ENCODE measurements at regions not wholly inside any gene's neighbourhood (a gene's known extent, or its start where the extent isn't known, plus 50 kb on each side); places are given as distances from the start of the nearest gene placed in this dataset.

GRCh38 chr6:155887421-155887820 is 431.8 kb upstream of the NOX3 start:
- Histone ChIP-seq H3K27me3 (replicated peaks) (no peaks in the 10 kb centered on the region), H3K27ac (no peak overlapping the region), H3K36me3 (replicated peaks) (no peaks in the 10 kb centered on the region), H3K4me3 (ENCODE audit: low read depth, low read length) (no peak overlapping the region)
- DNase-seq = no peak
- TF ChIP-seq CTCF (IDR thresholded peaks at IDR 0.05; ENCODE audit: low read depth, low read length, missing control alignments) = no peak
- in situ Hi-C loops (cut with HindIII; ENCODE audit: low pct_ligation_motif_present, low sequenced_read_pairs) = no loop called here

- peak; percentile 3 for DNase-seq
- H3K27ac ChIP-seq = no peak overlapping the region
These were observed 428.1 kb upstream of the NOX3 start for GRCh38 chr6:155883741-155884140.

GRCh38 chr6:155883334-155883731 is 427.7 kb upstream of the NOX3 start:
- in situ Hi-C loops (cut with HindIII; ENCODE audit: low pct_ligation_motif_present, low sequenced_read_pairs) = no loop called here
- H3K27me3 ChIP-seq (replicated peaks) = no peaks in the 10 kb centered on the region
- H3K36me3 ChIP-seq (replicated peaks) = no peaks in the 10 kb centered on the region
- TF ChIP-seq CTCF (IDR thresholded peaks at IDR 0.05; ENCODE audit: low read depth, low read length, missing control alignments) = no peak
- H3K4me3 ChIP-seq (ENCODE audit: low read depth, low read length) = no peak overlapping the region
- no peak overlapping the region for H3K27ac ChIP-seq
- DNase-seq = no peak

More at GRCh38 chr6:155883741-155884140, 428.1 kb upstream of the NOX3 start:
- no peak for TF ChIP-seq CTCF (IDR thresholded peaks at IDR 0.05; ENCODE audit: low read depth, low read length, missing control alignments)
- in situ Hi-C loops (cut with HindIII; ENCODE audit: low pct_ligation_motif_present, low sequenced_read_pairs) = no loop called here
- Histone ChIP-seq H3K36me3 (replicated peaks) (no peaks in the 10 kb centered on the region), H3K4me3 (ENCODE audit: low read depth, low read length) (no peak overlapping the region), H3K27me3 (replicated peaks) (no peaks in the 10 kb centered on the region)

- Histone ChIP-seq H3K27me3 (replicated peaks) (no peaks in the 10 kb centered on the region), H3K27ac (no peak overlapping the region), H3K4me3 (ENCODE audit: low read depth, low read length) (no peak overlapping the region), H3K36me3 (replicated peaks) (no peaks in the 10 kb centered on the region)
- in situ Hi-C loops (cut with HindIII; ENCODE audit: low pct_ligation_motif_present, low sequenced_read_pairs) = no loop called here
- TF ChIP-seq CTCF (IDR thresholded peaks at IDR 0.05; ENCODE audit: low read depth, low read length, missing control alignments) = no peak
- no peak for DNase-seq
These were observed 427.1 kb upstream of the NOX3 start for GRCh38 chr6:155882527-155883333.

GRCh38 chr6:155881826-155882526 is 426.3 kb upstream of the NOX3 start:
- TF ChIP-seq CTCF (IDR thresholded peaks at IDR 0.05; ENCODE audit: low read depth, low read length, missing control alignments) = no peak
- Histone ChIP-seq H3K27ac (no peak overlapping the region), H3K36me3 (replicated peaks) (no peaks in the 10 kb centered on the region), H3K4me3 (ENCODE audit: low read depth, low read length) (no peak overlapping the region), H3K27me3 (replicated peaks) (no peaks in the 10 kb centered on the region)
- DNase-seq = no peak
- in situ Hi-C loops (cut with HindIII; ENCODE audit: low pct_ligation_motif_present, low sequenced_read_pairs) = no loop called here
